PC-9 (cell line): ENCODE measurements at regions not wholly inside any gene's neighbourhood (a gene's known extent, or its start where the extent isn't known, plus 50 kb on each side); places are given as distances from the start of the nearest gene placed in this dataset.

ENCODE experiments used
- BruUV-seq: library from RNA; stranded (reverse); fragments of 400-500 nt; replicated peaks from 2 replicates; lab custom pipeline; 2021; lab: Mats Ljungman, UMichigan
- CTCF ChIA-PET: fragments of 300-600 bp; sonication (Branson Sonifier 250); formaldehyde crosslinking; loops from one replicate; lab custom pipeline; 2022; ENCODE audit warnings: antibody characterized with exemption; lab: Charles Lee
- POLR2A ChIA-PET: fragments of 300-600 bp; sonication (Branson Sonifier 250); formaldehyde crosslinking; loops from one replicate; lab custom pipeline; 2022; ENCODE audit warnings: antibody characterized with exemption; ENCODE audit not compliant: unreplicated experiment; lab: Charles Lee
- DNase-seq, 2 experiments: peaks; one replicate each; pipeline versions ENCODE4 v3.0.0 to v3.0.0-alpha.2; 2015 to 2022; ENCODE audit warnings: mixed read lengths in 1 of 2
- H2AFZ ChIP-seq: fragments of 200-600 bp; sonication (generic); 2 replicates; pipeline ENCODE4 v1.8.1; 2017; ENCODE audit warnings: antibody characterized with exemption
- H3F3A ChIP-seq: fragments of 200-600 bp; sonication (generic); 2 replicates; pipeline ENCODE4 v1.8.1; 2017; ENCODE audit warnings: antibody characterized with exemption, mild to moderate bottlenecking, low read depth; ENCODE audit not compliant: insufficient read depth
- H3K27ac ChIP-seq: fragments of 200-600 bp; sonication (generic); 2 replicates; pipeline ENCODE4 v1.6.1; 2016; ENCODE audit warnings: mixed run types
- H3K27me3 ChIP-seq: fragments of 200-600 bp; sonication (generic); 2 replicates; pipeline ENCODE4 v1.6.1; 2016; ENCODE audit warnings: low read depth, mixed run types; ENCODE audit not compliant: insufficient read depth
- H3K36me3 ChIP-seq: fragments of 200-600 bp; sonication (generic); 2 replicates; pipeline ENCODE4 v1.6.1; 2016; ENCODE audit warnings: low read depth, mixed run types
- H3K4me1 ChIP-seq: fragments of 200-600 bp; sonication (generic); replicated peaks from 2 replicates; pipeline ENCODE4 v1.6.1; 2016; ENCODE audit warnings: mixed run types; ENCODE audit not compliant: insufficient read depth
- H3K4me2 ChIP-seq: fragments of 200-600 bp; sonication (generic); 2 replicates; pipeline ENCODE4 v1.6.1; 2017; ENCODE audit warnings: mixed run types
- H3K4me3 ChIP-seq: fragments of 200-600 bp; sonication (generic); 2 replicates; pipeline ENCODE4 v1.6.1; 2016; ENCODE audit warnings: mixed run types
- H3K79me2 ChIP-seq: fragments of 200-600 bp; sonication (generic); 2 replicates; pipeline ENCODE4 v1.6.1; 2017; ENCODE audit warnings: low read depth, mixed run types
- H3K9me2 ChIP-seq: fragments of 200-600 bp; sonication (generic); 2 replicates; pipeline ENCODE4 v1.8.1; 2017; ENCODE audit warnings: mild to moderate bottlenecking; ENCODE audit not compliant: insufficient read depth
- H3K9me3 ChIP-seq: fragments of 200-600 bp; sonication (generic); 2 replicates; pipeline ENCODE4 v1.8.1; 2016; ENCODE audit warnings: low read depth; ENCODE audit not compliant: insufficient read depth
- H4K20me1 ChIP-seq: fragments of 200-600 bp; sonication (generic); 2 replicates; pipeline ENCODE4 v1.8.1; 2017; ENCODE audit not compliant: insufficient read depth
- EZH2 ChIP-seq: fragments of 200-600 bp; sonication (generic); IDR thresholded peaks from 2 replicates; pipeline ENCODE4 v1.8.0; 2017; ENCODE audit warnings: antibody characterized with exemption, low read depth
- intact Hi-C: fragments of 100-400 bp; cut with micrococcal nuclease; formaldehyde crosslinking; loops from one replicate; pipeline ENCODE4 v1.10.0; 2022; ENCODE audit not compliant: unreplicated experiment
- TF ChIP-seq, protein P1 (sequence below): fragments of 200-600 bp; sonication (generic); conservative IDR thresholded peaks from 2 replicates; pipeline ENCODE4 v1.6.1; 2017; ENCODE audit warnings: mixed run types, antibody characterized with exemption, mild to moderate bottlenecking, moderate library complexity

DNA sequence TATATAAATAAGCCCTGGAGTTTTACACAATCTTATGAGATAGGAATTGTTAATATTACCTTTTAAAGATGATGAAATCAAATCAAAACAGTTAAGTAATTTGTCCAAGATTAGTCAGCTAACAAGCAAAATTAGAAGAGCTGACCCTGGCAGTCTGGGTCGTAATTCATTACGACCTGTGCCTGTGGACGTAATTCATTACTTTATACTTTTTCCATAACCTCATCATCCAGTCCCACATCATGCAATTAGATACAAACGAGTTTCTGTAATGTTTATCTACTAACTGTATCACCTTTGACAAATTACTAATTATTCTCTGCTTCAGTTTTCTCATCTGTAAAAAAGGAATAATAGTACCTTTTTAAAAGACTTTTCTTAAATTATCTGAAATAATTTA is 665.9 kb downstream of the ZBBX start:
- POLR2A ChIA-PET, result no interaction called here
- no peak overlapping the region for H3K4me3 ChIP-seq
- CTCF ChIA-PET, result no interaction called here

DNA sequence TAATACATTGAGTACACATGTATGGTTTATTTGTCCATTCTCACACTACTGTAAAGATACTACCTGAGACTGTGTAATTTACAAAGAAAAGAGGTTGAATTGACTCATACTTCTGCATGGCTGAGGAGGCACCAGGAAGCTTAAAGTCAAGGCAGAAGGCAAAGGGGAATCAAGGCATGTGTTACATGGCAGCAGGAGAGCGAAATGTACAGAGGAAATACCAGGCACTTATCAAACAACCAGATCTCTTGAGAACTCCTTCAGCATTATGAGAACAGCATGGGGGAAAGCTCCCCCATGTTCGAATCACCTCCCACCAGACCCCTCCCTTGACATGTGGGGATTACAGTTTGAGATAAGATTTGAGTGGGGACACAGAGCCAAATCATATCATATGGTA is 666.3 kb downstream of the ZBBX start:
- Histone ChIP-seq H3K36me3 (no peaks in the 10 kb centered on the region), H3K4me1 (no peaks in the 10 kb centered on the region), H3K79me2 (no peaks in the 10 kb centered on the region), H3F3A (no peaks in the 10 kb centered on the region), H2AFZ (no peak overlapping the region), H3K27ac (no peak overlapping the region), H4K20me1 (no peaks in the 10 kb centered on the region), H3K4me3 (no peak overlapping the region), H3K9me2 (no peaks in the 10 kb centered on the region), H3K27me3 (no peaks in the 10 kb centered on the region), H3K9me3 (no peaks in the 10 kb centered on the region), H3K4me2 (no peak overlapping the region)
- no peak for DNase-seq
- no peak for TF ChIP-seq EZH2
- TF ChIP-seq, protein P1, sequence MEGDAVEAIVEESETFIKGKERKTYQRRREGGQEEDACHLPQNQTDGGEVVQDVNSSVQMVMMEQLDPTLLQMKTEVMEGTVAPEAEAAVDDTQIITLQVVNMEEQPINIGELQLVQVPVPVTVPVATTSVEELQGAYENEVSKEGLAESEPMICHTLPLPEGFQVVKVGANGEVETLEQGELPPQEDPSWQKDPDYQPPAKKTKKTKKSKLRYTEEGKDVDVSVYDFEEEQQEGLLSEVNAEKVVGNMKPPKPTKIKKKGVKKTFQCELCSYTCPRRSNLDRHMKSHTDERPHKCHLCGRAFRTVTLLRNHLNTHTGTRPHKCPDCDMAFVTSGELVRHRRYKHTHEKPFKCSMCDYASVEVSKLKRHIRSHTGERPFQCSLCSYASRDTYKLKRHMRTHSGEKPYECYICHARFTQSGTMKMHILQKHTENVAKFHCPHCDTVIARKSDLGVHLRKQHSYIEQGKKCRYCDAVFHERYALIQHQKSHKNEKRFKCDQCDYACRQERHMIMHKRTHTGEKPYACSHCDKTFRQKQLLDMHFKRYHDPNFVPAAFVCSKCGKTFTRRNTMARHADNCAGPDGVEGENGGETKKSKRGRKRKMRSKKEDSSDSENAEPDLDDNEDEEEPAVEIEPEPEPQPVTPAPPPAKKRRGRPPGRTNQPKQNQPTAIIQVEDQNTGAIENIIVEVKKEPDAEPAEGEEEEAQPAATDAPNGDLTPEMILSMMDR, result no peak
- intact Hi-C loops, result no loop called here
- ChIA-PET POLR2A (no interaction called here), CTCF (no interaction called here)
- no TSS peak for BruUV-seq

More for the DNA sequence above, 665.9 kb downstream of the ZBBX start:
- Histone ChIP-seq H3K4me1 (no peaks in the 10 kb centered on the region), H2AFZ (no peak overlapping the region), H3F3A (no peaks in the 10 kb centered on the region), H3K4me2 (no peak overlapping the region), H3K27ac (no peak overlapping the region), H3K36me3 (no peaks in the 10 kb centered on the region), H3K27me3 (no peaks in the 10 kb centered on the region), H3K9me3 (no peaks in the 10 kb centered on the region), H3K9me2 (no peaks in the 10 kb centered on the region), H3K79me2 (no peaks in the 10 kb centered on the region), H4K20me1 (no peaks in the 10 kb centered on the region)
- TF ChIP-seq EZH2, result no peak
- TF ChIP-seq, protein P1, result no peak
- no peak for DNase-seq
- intact Hi-C loops, result no loop called here
- no TSS peak for BruUV-seq

DNA sequence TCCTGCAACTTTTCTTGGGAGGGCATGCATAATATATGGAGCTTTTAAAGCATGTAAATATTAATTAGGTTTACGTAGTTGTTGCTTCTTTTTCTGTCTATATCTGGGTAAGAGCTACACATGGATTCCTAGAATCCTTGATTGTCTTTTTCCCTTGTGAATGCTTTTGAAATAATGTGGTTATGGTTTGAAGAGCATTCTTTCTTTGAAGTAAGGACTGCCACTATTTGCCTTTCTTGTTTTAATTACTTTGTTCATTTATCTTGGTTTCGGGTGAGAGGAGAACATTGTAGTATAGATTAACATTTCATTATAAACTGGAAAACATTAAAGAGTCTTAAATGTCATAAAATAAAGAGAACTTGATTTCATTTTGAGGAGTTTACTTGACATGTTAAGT is 674.0 kb downstream of the ZBBX start:
- no peak for DNase-seq
- no peaks in the 10 kb centered on the region for H4K20me1 ChIP-seq
- no peaks in the 10 kb centered on the region for H3K4me1 ChIP-seq
- POLR2A ChIA-PET, result no interaction called here
- H2AFZ ChIP-seq, result no peak overlapping the region
- H3F3A ChIP-seq, result no peaks in the 10 kb centered on the region
- H3K4me2 ChIP-seq, result no peak overlapping the region
- TF ChIP-seq EZH2, result no peak
- TF ChIP-seq, protein P1, result no peak
- H3K9me3 ChIP-seq, result no peaks in the 10 kb centered on the region
- CTCF ChIA-PET, result no interaction called here
- no TSS peak for BruUV-seq
- intact Hi-C loops, result no loop called here
- H3K9me2 ChIP-seq, result no peaks in the 10 kb centered on the region
- H3K79me2 ChIP-seq, result no peaks in the 10 kb centered on the region
- no peaks in the 10 kb centered on the region for H3K36me3 ChIP-seq
- H3K27me3 ChIP-seq, result no peaks in the 10 kb centered on the region
- H3K27ac ChIP-seq, result no peak overlapping the region
- no peak overlapping the region for H3K4me3 ChIP-seq
